ENCODE measurements at regions not wholly inside any gene's neighbourhood (a gene's known extent, or its start where the extent isn't known, plus 50 kb on each side); places are given as distances from the start of the nearest gene placed in this dataset.

GRCh38 chr6:81228912-81229555 lies 523.4 kb downstream of the TENT5A start:
- no peak for DNase-seq (ENCODE audit: low read depth)
- no peak overlapping the region for H3K4me3 ChIP-seq (ENCODE audit: low read depth, low read length)
- TF ChIP-seq CTCF (IDR thresholded peaks at IDR 0.05; ENCODE audit: insufficient read depth, low read depth, low read length, missing control alignments) = no peak

DNA sequence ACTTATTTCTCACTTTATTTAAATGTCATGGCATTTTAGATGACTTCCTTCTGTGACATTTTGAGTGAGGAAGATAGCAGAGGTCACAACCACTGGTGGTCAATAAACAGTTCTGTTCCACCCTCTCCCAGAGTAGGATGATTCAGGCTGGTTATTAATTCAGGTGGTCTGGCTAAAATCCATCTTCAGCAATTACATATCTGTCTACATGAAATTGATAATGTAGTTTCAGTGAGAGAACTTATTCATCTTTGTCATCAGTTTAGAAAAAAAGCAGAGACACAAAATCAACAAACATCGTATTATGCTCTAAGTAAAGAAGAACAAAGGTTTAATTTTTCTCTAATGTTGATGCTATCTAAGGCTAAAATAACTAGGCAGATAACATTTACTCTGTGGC lies 525.5 kb downstream of the TENT5A start:
- H3K4me3 ChIP-seq (ENCODE audit: low read depth, low read length) = no peak overlapping the region
- no peak for DNase-seq (ENCODE audit: low read depth)
- TF ChIP-seq CTCF (IDR thresholded peaks at IDR 0.05; ENCODE audit: insufficient read depth, low read depth, low read length, missing control alignments) = no peak

DNA sequence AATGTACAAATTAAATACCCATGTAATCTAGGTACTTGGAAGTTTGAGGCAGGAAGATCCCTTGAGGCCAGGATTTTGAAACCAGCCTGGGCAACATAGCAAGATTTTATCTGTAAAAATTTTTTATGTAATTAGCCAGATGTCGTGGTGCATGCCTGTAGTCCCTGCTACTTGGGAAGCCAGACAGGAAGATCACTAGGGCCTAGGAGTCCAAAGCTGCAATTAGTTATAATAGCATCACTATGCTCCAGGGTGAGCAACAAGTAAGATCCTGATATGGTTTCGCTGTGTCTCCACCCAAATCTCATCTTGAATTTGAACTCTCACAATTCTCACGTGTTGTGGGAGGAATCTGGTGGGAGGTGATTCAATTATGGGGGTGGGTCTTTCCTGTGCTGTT lies 535.8 kb downstream of the TENT5A start:
- H3K4me3 ChIP-seq (ENCODE audit: low read depth, low read length) = no peak overlapping the region
- TF ChIP-seq CTCF (IDR thresholded peaks at IDR 0.05; ENCODE audit: insufficient read depth, low read depth, low read length, missing control alignments) = no peak
- no peak for DNase-seq (ENCODE audit: low read depth)

- DNase-seq (ENCODE audit: low read depth) = peak; percentile 1
- TF ChIP-seq CTCF (IDR thresholded peaks at IDR 0.05; ENCODE audit: insufficient read depth, low read depth, low read length, missing control alignments) = no peak
- no peak overlapping the region for H3K4me3 ChIP-seq (ENCODE audit: low read depth, low read length)
These were observed 537.4 kb downstream of the TENT5A start for GRCh38 chr6:81215092-81215432.

DNA sequence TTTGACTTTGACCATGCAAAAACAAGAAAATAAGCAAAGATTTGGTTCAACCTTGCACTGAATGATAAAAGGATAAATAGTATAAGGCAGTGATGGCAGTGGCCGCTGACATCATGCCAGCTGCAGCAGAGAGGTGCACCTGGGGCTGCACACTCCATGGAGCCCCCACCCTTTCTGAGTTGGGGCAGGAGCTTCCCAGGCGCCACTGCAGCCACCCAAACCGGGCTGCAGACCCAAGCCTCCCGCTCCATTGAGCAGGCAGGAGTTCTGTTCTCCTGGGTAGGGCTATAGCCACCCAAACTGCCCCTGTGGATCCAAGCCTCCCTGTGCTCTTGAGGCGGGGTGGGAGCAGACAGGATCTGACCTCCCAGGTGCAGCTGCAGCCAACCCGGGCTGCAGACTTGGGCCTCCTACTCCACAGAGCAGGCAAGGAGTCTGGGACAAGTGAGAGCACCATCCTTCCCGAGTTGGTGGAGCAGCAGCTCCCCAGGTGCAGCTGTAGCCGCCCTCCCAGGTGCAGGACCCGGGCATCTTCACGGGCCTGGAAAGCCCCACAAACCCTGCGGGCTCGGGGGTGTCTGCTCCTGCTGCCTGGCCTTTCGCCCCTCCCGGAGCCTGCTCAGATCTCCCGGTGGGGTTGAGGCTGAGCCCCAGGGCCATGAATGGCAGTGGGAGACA lies 537.9 kb downstream of the TENT5A start:
- TF ChIP-seq CTCF (IDR thresholded peaks at IDR 0.05; ENCODE audit: insufficient read depth, low read depth, low read length, missing control alignments) = no peak
- H3K4me3 ChIP-seq (ENCODE audit: low read depth, low read length) = no peak overlapping the region
- no peak for DNase-seq (ENCODE audit: low read depth)

DNA sequence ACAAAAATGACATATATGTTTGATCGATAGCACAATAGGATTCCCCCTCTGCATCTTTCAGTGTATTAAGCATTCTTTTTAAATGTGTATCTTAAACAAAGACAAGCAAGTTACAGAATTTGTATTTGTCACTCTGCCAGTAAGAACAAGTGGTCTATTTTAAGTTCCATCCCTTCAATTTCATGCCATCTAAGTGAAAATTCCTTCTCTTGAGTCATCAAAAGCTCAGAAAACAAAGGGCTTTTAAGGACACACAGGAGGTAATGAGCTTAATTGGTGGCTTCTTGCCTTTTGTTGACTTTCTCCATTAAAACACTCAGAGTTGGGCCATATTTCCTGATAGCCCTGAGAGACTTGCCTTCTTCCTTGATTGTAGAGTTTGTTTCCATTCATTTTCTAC lies 547.8 kb downstream of the TENT5A start:
- TF ChIP-seq CTCF (IDR thresholded peaks at IDR 0.05; ENCODE audit: insufficient read depth, low read depth, low read length, missing control alignments) = no peak
- no peak overlapping the region for H3K4me3 ChIP-seq (ENCODE audit: low read depth, low read length)
- no peak for DNase-seq (ENCODE audit: low read depth)

DNA sequence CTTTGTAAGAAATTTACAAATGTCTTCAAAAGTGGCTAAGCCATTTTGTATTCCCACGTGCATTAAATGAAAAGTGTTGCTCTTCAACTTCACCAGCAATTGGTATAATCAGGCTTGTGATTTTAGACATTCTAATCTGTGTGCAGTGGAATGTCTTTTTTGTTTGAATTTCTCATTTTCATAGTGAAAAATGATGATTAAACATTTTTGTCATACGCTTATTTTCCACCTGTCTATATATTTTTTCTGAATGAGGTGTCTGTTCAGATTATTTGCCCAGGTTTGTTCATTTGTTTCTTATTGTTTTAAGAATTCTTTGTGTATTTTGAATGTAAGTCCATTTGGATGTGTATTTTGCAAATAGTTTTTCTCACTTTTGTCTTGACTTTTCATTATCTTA lies 558.1 kb downstream of the TENT5A start:
- no peak overlapping the region for H3K4me3 ChIP-seq (ENCODE audit: low read depth, low read length)
- TF ChIP-seq CTCF (IDR thresholded peaks at IDR 0.05; ENCODE audit: insufficient read depth, low read depth, low read length, missing control alignments) = no peak
- no peak for DNase-seq (ENCODE audit: low read depth)
